GM20000 (cell line): ENCODE measurements at regions not wholly inside any gene's neighbourhood (a gene's known extent, or its start where the extent isn't known, plus 50 kb on each side); places are given as distances from the start of the nearest gene placed in this dataset.
"Not testable (repeated sequence)": the region's sequence is repeated elsewhere in the genome, so short reads cannot be mapped to it uniquely, and the experiment has no call there.

Experiments used
- DNase-seq: peaks from one replicate; pipeline ENCODE4 v3.0.0; 2012; ENCODE audit warnings: low spot score
- TF ChIP-seq, protein P1 (sequence below): IDR thresholded peaks from 2 replicates; pipeline ENCODE4 v1.5.1; 2012; ENCODE audit warnings: mild to moderate bottlenecking, control low read depth; ENCODE audit errors: extremely low read depth, missing control alignments

DNA sequence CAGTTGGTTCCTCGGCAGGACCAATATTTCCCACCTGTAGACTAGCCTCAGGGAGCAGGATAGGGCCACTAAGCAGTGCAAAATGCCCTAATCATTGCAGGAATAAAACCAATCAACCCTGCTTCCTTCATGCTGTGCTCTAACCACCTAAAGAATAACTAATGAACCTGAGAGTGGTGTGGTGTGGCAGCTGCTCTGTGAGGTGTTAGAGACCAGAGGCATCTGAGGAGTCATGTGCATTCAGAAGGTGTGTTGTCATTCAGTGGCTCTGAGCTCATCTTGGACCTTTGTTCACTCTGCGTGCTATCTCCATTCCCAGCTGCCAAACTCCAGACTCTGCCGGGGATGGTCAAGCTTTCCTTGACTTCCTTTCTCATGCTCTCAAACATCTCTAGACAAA lies 136.7 kb upstream of the EGLN3 start:
- DNase-seq, result no peak
- TF ChIP-seq, protein P1, sequence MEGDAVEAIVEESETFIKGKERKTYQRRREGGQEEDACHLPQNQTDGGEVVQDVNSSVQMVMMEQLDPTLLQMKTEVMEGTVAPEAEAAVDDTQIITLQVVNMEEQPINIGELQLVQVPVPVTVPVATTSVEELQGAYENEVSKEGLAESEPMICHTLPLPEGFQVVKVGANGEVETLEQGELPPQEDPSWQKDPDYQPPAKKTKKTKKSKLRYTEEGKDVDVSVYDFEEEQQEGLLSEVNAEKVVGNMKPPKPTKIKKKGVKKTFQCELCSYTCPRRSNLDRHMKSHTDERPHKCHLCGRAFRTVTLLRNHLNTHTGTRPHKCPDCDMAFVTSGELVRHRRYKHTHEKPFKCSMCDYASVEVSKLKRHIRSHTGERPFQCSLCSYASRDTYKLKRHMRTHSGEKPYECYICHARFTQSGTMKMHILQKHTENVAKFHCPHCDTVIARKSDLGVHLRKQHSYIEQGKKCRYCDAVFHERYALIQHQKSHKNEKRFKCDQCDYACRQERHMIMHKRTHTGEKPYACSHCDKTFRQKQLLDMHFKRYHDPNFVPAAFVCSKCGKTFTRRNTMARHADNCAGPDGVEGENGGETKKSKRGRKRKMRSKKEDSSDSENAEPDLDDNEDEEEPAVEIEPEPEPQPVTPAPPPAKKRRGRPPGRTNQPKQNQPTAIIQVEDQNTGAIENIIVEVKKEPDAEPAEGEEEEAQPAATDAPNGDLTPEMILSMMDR, result no peak

DNA sequence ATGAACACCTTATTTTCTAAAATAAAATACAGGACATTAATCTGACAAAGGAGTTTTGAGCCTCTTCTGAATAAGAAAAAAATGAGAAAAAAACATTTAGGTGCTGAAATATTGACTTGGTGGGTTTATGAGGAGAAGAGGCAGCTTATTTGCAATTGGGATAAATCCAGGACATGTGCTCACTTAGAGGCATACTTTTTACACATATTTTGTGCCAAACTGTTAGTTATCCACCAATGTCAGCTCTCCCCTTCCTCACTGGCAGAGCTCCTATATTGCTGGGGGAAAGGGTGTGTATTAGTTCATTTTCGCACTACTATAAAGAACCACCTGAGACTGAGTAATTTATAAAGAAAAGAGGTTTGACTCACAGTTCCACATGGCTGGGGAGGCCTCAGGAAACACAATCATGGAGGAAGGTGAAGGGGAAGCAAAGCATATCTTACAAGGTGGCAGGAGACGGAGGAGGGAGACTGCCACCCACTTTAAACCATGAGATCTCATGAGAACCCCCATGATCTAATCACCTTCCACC lies 135.4 kb upstream of the EGLN3 start:
- DNase-seq, result no peak
- TF ChIP-seq, protein P1, result no peak

DNA sequence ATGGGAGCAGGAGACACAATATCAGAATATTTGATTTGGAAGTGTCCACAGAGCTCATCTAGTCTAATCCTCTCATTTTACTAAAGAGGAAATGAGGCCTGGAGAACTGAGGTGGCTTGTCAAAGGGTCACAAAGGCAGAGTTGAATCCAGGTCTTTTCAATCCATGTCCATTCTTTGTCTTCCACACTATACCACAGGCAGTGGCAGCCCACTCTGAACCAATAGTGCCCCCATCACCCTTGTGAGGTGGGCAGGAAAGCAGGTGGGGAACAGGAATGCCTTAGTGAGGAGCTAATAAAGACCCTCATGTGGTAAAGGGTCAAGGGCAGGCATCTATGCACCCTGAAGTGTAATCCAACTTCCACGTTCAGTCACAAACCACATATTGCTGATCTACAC lies 134.8 kb upstream of the EGLN3 start:
- TF ChIP-seq, protein P1, result no peak
- no peak for DNase-seq

DNA sequence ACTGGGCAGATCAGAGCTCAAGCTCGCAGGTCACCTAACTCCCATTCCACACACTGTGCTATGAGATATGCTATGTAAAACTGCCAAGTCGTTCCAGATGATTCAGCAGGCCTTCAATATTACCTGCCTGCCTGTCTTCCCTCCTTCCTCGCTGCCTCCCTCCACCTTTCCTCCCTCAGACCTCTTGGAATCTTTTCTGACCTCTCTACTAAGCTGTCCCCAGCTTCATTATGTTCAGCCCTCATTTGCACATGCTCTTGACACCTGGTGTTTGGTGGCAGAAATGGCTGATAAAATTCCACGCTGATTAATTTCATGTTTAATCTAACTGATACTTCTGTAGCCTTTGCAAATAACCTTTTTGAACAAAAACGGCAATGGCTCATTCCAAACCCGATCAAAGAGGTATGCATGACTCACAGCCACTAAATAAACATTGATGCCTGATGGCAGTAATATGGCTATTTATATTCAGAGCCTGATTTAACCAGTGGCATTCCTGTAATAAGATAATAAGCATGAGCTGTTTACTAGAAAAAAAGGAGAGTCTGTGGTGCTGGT lies 130.8 kb upstream of the EGLN3 start:
- TF ChIP-seq, protein P1, result no peak
- DNase-seq, result no peak

DNA sequence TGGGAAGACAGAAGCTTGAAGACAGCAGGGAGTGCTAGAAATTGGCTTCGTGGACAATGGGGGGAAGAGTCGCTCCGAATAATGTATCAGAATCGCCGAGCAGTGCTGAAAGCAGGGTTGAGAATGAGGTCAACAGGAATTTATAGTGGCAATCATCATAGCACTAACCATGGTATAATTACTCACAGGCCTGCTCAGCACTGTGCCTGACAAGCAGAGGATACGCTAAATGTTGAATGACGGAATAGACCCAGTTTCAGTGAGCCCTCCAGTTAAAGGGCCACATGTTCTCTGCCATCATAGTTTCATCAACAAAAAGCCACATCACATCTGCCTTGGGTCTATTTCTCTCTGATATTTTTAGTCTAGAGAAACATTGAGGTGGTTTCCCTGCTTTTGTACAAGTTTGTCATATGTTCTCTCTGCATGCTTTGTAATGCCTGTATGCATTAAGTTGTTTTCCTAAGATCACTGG lies 130.3 kb upstream of the EGLN3 start:
- DNase-seq, result no peak
- TF ChIP-seq, protein P1, result no peak

DNA sequence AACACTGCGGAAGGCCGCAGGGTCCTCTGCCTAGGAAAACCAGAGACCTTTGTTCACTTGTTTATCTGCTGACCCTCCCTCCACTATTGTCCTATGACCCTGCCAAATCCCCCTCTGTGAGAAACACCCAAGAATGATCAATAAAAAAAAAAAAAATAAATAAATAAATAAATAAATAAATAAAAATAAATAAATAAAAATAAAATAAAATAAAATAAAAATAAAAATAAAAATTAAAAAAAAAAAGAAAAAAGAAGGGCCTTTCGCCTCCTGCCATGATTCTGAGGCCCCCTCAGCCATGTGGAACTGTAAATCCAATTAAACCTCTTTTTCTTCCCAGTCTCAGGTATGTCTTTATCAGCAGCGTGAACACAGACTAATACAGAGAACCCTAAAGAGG lies 128.8 kb upstream of the EGLN3 start:
- not testable (repeated sequence) for DNase-seq

DNA sequence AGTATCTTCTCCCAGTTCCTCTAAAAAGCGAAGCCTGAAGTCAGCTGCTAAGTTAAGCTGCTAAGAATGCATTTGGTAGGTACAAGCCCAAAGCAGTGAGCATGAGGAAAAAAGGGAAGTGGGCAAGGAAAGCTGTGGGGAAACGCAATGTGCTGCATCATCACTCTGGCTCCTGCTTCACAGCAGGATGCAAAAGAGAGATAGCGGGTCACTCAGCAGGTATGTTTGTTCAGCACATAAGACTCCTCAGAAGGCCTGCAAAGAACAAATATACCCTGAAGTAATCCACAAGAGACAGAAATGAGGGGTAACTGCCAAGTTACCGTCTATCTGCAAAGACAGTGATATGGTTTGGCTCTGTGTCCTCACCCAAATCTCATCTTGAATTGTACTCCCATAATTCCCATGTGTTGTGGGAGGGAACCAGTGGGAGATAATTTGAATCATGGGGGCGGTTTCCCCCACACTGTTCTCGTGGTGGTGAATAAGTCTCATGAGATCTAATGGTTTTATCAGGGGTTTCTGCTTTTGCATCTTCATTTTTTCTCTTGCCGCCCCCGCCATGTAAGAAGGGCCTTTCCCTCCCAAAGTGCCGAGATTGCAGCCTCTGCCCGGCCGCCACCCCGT lies 127.4 kb upstream of the EGLN3 start:
- TF ChIP-seq, protein P1, result no peak
- no peak for DNase-seq

DNA sequence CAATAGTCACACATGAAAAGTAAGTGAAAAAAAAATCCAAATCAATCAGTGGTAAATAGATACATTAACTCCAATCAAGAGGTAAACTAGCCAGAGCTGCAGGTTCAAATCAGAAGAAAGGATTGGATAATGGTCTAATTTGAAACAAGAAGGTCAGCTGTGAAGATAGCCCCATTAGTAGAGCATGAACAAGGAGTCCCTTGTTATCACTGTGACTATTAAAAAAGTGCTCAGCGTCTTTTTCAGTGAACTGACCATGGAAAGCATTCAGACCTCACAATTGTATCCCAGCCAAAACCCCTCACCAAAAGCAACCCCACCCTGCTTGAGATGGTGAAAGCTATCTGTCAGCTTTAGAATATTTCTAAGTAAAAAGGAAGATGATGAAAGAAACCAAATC lies 125.0 kb upstream of the EGLN3 start:
- TF ChIP-seq, protein P1, result no peak
- DNase-seq, result no peak
